ENCODE measurements at regions not wholly inside any gene's neighbourhood (a gene's known extent, or its start where the extent isn't known, plus 50 kb on each side); places are given as distances from the start of the nearest gene placed in this dataset.

DNA sequence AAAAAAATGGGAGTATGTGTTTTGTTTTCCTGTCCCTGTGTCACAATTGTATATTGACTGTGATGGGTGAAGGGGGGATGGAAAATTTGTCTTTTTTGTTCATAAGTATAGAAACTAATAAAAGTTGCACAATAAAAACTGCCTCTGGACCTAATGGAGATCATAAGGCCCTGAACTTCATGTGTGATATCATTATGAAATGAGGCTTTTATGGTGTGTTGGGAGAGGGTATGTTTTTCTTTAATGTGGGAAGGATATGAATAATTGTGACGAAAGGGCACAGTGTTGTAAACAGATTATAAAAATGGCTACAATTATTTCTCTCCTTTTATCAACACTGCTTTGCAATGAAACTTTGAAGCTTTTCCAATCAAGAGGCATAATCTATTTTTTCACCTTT is 1889.3 kb upstream of the CELF4 start:
- Histone ChIP-seq H3K4me3 (ENCODE audit: low read length in 3 of 3) (no peak overlapping the region), H3K4me1 (ENCODE audit: control insufficient read depth in 2 of 3, insufficient read depth in 2 of 3, low read depth in 1 of 3, low read length in 3 of 3) (no peaks in the 10 kb centered on the region), H3K36me3 (ENCODE audit: control insufficient read depth in 2 of 3, insufficient read depth in 3 of 3, low read length in 3 of 3) (no peaks in the 10 kb centered on the region), H3K9ac (ENCODE audit: low read length in 3 of 3) (no peak overlapping the region), H3K9me3 (ENCODE audit: control insufficient read depth in 2 of 3, insufficient read depth in 1 of 3, low read length in 3 of 3) (no peaks in the 10 kb centered on the region), H3K27ac (ENCODE audit: low read depth in 2 of 2, low read length in 2 of 2) (no peak overlapping the region), H3K27me3 (ENCODE audit: control insufficient read depth, insufficient read depth, low read length) (no peaks in the 10 kb centered on the region)
- DNase-seq, result no peak
- FAIRE-seq, result no peak
- intact Hi-C loops (cut with DNase I), result no loop called here
- TF ChIP-seq, protein P1, sequence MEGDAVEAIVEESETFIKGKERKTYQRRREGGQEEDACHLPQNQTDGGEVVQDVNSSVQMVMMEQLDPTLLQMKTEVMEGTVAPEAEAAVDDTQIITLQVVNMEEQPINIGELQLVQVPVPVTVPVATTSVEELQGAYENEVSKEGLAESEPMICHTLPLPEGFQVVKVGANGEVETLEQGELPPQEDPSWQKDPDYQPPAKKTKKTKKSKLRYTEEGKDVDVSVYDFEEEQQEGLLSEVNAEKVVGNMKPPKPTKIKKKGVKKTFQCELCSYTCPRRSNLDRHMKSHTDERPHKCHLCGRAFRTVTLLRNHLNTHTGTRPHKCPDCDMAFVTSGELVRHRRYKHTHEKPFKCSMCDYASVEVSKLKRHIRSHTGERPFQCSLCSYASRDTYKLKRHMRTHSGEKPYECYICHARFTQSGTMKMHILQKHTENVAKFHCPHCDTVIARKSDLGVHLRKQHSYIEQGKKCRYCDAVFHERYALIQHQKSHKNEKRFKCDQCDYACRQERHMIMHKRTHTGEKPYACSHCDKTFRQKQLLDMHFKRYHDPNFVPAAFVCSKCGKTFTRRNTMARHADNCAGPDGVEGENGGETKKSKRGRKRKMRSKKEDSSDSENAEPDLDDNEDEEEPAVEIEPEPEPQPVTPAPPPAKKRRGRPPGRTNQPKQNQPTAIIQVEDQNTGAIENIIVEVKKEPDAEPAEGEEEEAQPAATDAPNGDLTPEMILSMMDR (IDR thresholded peaks at IDR 0.05; ENCODE audit: borderline replicate concordance, extremely low read depth, insufficient read depth), result no peak

- no peak overlapping the region for H3K9ac ChIP-seq (ENCODE audit: low read length in 3 of 3)
- FAIRE-seq (no peak), DNase-seq (peak in 3 of 5 donors; percentile 17 to 71 (median 21))
- intact Hi-C loops (cut with DNase I), result no loop called here
- no peaks in the 10 kb centered on the region for H3K4me1 ChIP-seq (ENCODE audit: control insufficient read depth in 2 of 3, insufficient read depth in 2 of 3, low read depth in 1 of 3, low read length in 3 of 3)
- H3K27me3 ChIP-seq (ENCODE audit: control insufficient read depth, insufficient read depth, low read length), result no peaks in the 10 kb centered on the region
- no peak overlapping the region for H3K27ac ChIP-seq (ENCODE audit: low read depth in 2 of 2, low read length in 2 of 2)
- H3K9me3 ChIP-seq (ENCODE audit: control insufficient read depth in 2 of 3, insufficient read depth in 1 of 3, low read length in 3 of 3), result no peaks in the 10 kb centered on the region
- peak overlapping the region in 2 of 3 donors; percentile 13 to 44 for H3K4me3 ChIP-seq (ENCODE audit: low read length in 3 of 3)
- TF ChIP-seq, protein P1 (IDR thresholded peaks at IDR 0.05; ENCODE audit: borderline replicate concordance, extremely low read depth, insufficient read depth), result no peak
- H3K36me3 ChIP-seq (ENCODE audit: control insufficient read depth in 2 of 3, insufficient read depth in 3 of 3, low read length in 3 of 3), result no peaks in the 10 kb centered on the region
These were observed 1888.3 kb upstream of the CELF4 start for GRCh38 chr18:39453882-39454281.

GRCh38 chr18:39453356-39453755 is 1887.8 kb upstream of the CELF4 start:
- intact Hi-C loops (cut with DNase I), result no loop called here
- DNase-seq (no peak), FAIRE-seq (no peak)
- Histone ChIP-seq H3K9me3 (ENCODE audit: control insufficient read depth in 2 of 3, insufficient read depth in 1 of 3, low read length in 3 of 3) (no peaks in the 10 kb centered on the region), H3K27me3 (ENCODE audit: control insufficient read depth, insufficient read depth, low read length) (no peaks in the 10 kb centered on the region), H3K9ac (ENCODE audit: low read length in 3 of 3) (no peak overlapping the region), H3K4me3 (ENCODE audit: low read length in 3 of 3) (no peak overlapping the region), H3K27ac (ENCODE audit: low read depth in 2 of 2, low read length in 2 of 2) (no peak overlapping the region), H3K4me1 (ENCODE audit: control insufficient read depth in 2 of 3, insufficient read depth in 2 of 3, low read depth in 1 of 3, low read length in 3 of 3) (no peaks in the 10 kb centered on the region), H3K36me3 (ENCODE audit: control insufficient read depth in 2 of 3, insufficient read depth in 3 of 3, low read length in 3 of 3) (no peaks in the 10 kb centered on the region)
- TF ChIP-seq, protein P1 (IDR thresholded peaks at IDR 0.05; ENCODE audit: borderline replicate concordance, extremely low read depth, insufficient read depth), result no peak

GRCh38 chr18:39450958-39451357 is 1885.4 kb upstream of the CELF4 start:
- Histone ChIP-seq H3K4me3 (ENCODE audit: low read length in 3 of 3) (no peak overlapping the region), H3K9ac (ENCODE audit: low read length in 3 of 3) (no peak overlapping the region), H3K27me3 (ENCODE audit: control insufficient read depth, insufficient read depth, low read length) (no peaks in the 10 kb centered on the region), H3K27ac (ENCODE audit: low read depth in 2 of 2, low read length in 2 of 2) (no peak overlapping the region), H3K36me3 (ENCODE audit: control insufficient read depth in 2 of 3, insufficient read depth in 3 of 3, low read length in 3 of 3) (no peaks in the 10 kb centered on the region), H3K9me3 (ENCODE audit: control insufficient read depth in 2 of 3, insufficient read depth in 1 of 3, low read length in 3 of 3) (no peaks in the 10 kb centered on the region), H3K4me1 (ENCODE audit: control insufficient read depth in 2 of 3, insufficient read depth in 2 of 3, low read depth in 1 of 3, low read length in 3 of 3) (no peaks in the 10 kb centered on the region)
- TF ChIP-seq, protein P1 (IDR thresholded peaks at IDR 0.05; ENCODE audit: borderline replicate concordance, extremely low read depth, insufficient read depth), result no peak
- FAIRE-seq (no peak), DNase-seq (no peak)
- intact Hi-C loops (cut with DNase I), result no loop called here
